ENCODE measurements at regions not wholly inside any gene's neighbourhood (a gene's known extent, or its start where the extent isn't known, plus 50 kb on each side); places are given as distances from the start of the nearest gene placed in this dataset.

- TF ChIP-seq ZFX (IDR thresholded peaks at IDR 0.05; ENCODE audit: borderline replicate concordance) (no peak), CTCF (IDR thresholded peaks at IDR 0.05) (no peak)
- H3K27ac ChIP-seq = no peak overlapping the region
These were observed 1116.0 kb upstream of the SEMA6A start for GRCh38 chr5:117690612-117691011.

- no peak overlapping the region for H3K27ac ChIP-seq
- TF ChIP-seq ZFX (IDR thresholded peaks at IDR 0.05; ENCODE audit: borderline replicate concordance) (no peak), CTCF (IDR thresholded peaks at IDR 0.05) (no peak)
These were observed 1112.3 kb upstream of the SEMA6A start for GRCh38 chr5:117686926-117687325.

GRCh38 chr5:117682416-117682815 lies 1107.8 kb upstream of the SEMA6A start:
- H3K27ac ChIP-seq = no peak overlapping the region
- TF ChIP-seq ZFX (IDR thresholded peaks at IDR 0.05; ENCODE audit: borderline replicate concordance) = no peak
- TF ChIP-seq CTCF (IDR thresholded peaks at IDR 0.05) = no peak

- TF ChIP-seq ZFX (IDR thresholded peaks at IDR 0.05; ENCODE audit: borderline replicate concordance) = no peak
- no peak for TF ChIP-seq CTCF (IDR thresholded peaks at IDR 0.05)
- no peak overlapping the region for H3K27ac ChIP-seq
These were observed 1107.0 kb upstream of the SEMA6A start for GRCh38 chr5:117681431-117682254.

GRCh38 chr5:117680426-117680825 lies 1105.8 kb upstream of the SEMA6A start:
- TF ChIP-seq ZFX (IDR thresholded peaks at IDR 0.05; ENCODE audit: borderline replicate concordance) (no peak), CTCF (IDR thresholded peaks at IDR 0.05) (no peak)
- no peak overlapping the region for H3K27ac ChIP-seq

GRCh38 chr5:117679046-117679445 lies 1104.4 kb upstream of the SEMA6A start:
- TF ChIP-seq ZFX (IDR thresholded peaks at IDR 0.05; ENCODE audit: borderline replicate concordance) (no peak), CTCF (IDR thresholded peaks at IDR 0.05) (no peak)
- no peak overlapping the region for H3K27ac ChIP-seq

GRCh38 chr5:117675646-117676045 lies 1101.0 kb upstream of the SEMA6A start:
- no peak overlapping the region for H3K27ac ChIP-seq
- no peak for TF ChIP-seq ZFX (IDR thresholded peaks at IDR 0.05; ENCODE audit: borderline replicate concordance)
- TF ChIP-seq CTCF (IDR thresholded peaks at IDR 0.05) = no peak

All from 22Rv1 (cell line).